ENCODE measurements at regions not wholly inside any gene's neighbourhood (a gene's known extent, or its start where the extent isn't known, plus 50 kb on each side); places are given as distances from the start of the nearest gene placed in this dataset.

- H3K36me3 ChIP-seq (ENCODE audit: insufficient read depth, low read length): no peaks in the 10 kb centered on the region
- H3K27me3 ChIP-seq (ENCODE audit: insufficient read depth, low read depth, low read length): no peaks in the 10 kb centered on the region
- H3K9me2 ChIP-seq (ENCODE audit: insufficient read depth, low read length): no peaks in the 10 kb centered on the region
- H3K27ac ChIP-seq (ENCODE audit: low read length): no peak overlapping the region
- H3K9me3 ChIP-seq (ENCODE audit: low read length): peaks cover 5% of the 10 kb centered on the region
- H3K9ac ChIP-seq (ENCODE audit: low read length): no peak overlapping the region
- H3K4me3 ChIP-seq (ENCODE audit: low read length): no peak overlapping the region
- no peak for TF ChIP-seq EZH2 (IDR thresholded peaks at IDR 0.05; ENCODE audit: borderline replicate concordance, insufficient read depth, low read length, poor library complexity, severe bottlenecking)
- TF ChIP-seq TAF1 (IDR thresholded peaks at IDR 0.05; ENCODE audit: low read depth): no peak
- TF ChIP-seq SMC3 (conservative IDR thresholded peaks at IDR 0.05; ENCODE audit: poor library complexity): no peak
- no peak for TF ChIP-seq CTCF (IDR thresholded peaks at IDR 0.05; ENCODE audit: poor library complexity, severe bottlenecking)
- no peak for TF ChIP-seq POLR2AphosphoS5 (IDR thresholded peaks at IDR 0.05)
- TF ChIP-seq MXI1 (conservative IDR thresholded peaks at IDR 0.05; ENCODE audit: poor library complexity, severe bottlenecking): no peak
- TF ChIP-seq EP300 (conservative IDR thresholded peaks at IDR 0.05; ENCODE audit: poor library complexity, severe bottlenecking): no peak
- TF ChIP-seq RAD21 (conservative IDR thresholded peaks at IDR 0.05): no peak
- no peak for TF ChIP-seq REST (IDR thresholded peaks at IDR 0.05; ENCODE audit: borderline replicate concordance)
- H4K20me1 ChIP-seq (ENCODE audit: insufficient read depth): no peaks in the 10 kb centered on the region
- no peak overlapping the region for H2AFZ ChIP-seq (ENCODE audit: low read depth, low read length)
- H3F3A ChIP-seq (ENCODE audit: insufficient read depth, low read length, poor library complexity, severe bottlenecking): no peaks in the 10 kb centered on the region
- H3K79me2 ChIP-seq (replicated peaks; ENCODE audit: insufficient read depth, low read length): no peaks in the 10 kb centered on the region
- H3K4me2 ChIP-seq (ENCODE audit: low read length): no peak overlapping the region
These were observed 332.6 kb downstream of the DTHD1 start for GRCh38 chr4:36614011-36614410.

DNA sequence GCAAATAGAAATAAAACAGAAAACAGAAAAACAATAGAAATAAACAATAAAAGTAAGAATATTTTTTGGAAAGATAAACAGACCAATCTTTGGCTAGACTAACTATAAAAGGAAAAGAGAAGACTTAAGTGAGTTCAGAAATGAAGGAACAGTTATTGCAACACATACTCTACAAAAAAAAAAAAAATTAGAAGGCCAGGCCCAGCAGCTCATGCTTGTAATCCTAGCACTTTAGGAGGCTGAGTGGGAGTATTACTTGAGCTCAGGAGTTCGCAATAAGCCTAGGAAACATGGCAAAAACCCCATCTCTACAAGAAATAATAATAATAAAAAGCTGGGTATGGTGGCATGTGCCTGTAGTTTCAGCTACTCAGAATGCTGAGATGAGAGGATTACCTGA is 336.7 kb downstream of the DTHD1 start:
- H3K4me2 ChIP-seq (ENCODE audit: low read length): no peak overlapping the region
- H3K27ac ChIP-seq (ENCODE audit: low read length): no peak overlapping the region
- H3K9me2 ChIP-seq (ENCODE audit: insufficient read depth, low read length): no peaks in the 10 kb centered on the region

More for the DNA sequence above, 336.7 kb downstream of the DTHD1 start:
- Histone ChIP-seq H3F3A (ENCODE audit: insufficient read depth, low read length, poor library complexity, severe bottlenecking) (no peaks in the 10 kb centered on the region), H3K79me2 (replicated peaks; ENCODE audit: insufficient read depth, low read length) (no peaks in the 10 kb centered on the region), H3K4me3 (ENCODE audit: low read length) (no peak overlapping the region), H2AFZ (ENCODE audit: low read depth, low read length) (no peak overlapping the region), H3K36me3 (ENCODE audit: insufficient read depth, low read length) (no peaks in the 10 kb centered on the region), H4K20me1 (ENCODE audit: insufficient read depth) (no peaks in the 10 kb centered on the region), H3K27me3 (ENCODE audit: insufficient read depth, low read depth, low read length) (no peaks in the 10 kb centered on the region), H3K9ac (ENCODE audit: low read length) (no peak overlapping the region), H3K9me3 (ENCODE audit: low read length) (no peaks in the 10 kb centered on the region)
- TF ChIP-seq EZH2 (IDR thresholded peaks at IDR 0.05; ENCODE audit: borderline replicate concordance, insufficient read depth, low read length, poor library complexity, severe bottlenecking) (no peak), REST (IDR thresholded peaks at IDR 0.05; ENCODE audit: borderline replicate concordance) (no peak), SMC3 (conservative IDR thresholded peaks at IDR 0.05; ENCODE audit: poor library complexity) (no peak), MXI1 (conservative IDR thresholded peaks at IDR 0.05; ENCODE audit: poor library complexity, severe bottlenecking) (no peak), TAF1 (IDR thresholded peaks at IDR 0.05; ENCODE audit: low read depth) (no peak), CTCF (IDR thresholded peaks at IDR 0.05; ENCODE audit: poor library complexity, severe bottlenecking) (no peak), POLR2AphosphoS5 (IDR thresholded peaks at IDR 0.05) (no peak), RAD21 (conservative IDR thresholded peaks at IDR 0.05) (no peak), EP300 (conservative IDR thresholded peaks at IDR 0.05; ENCODE audit: poor library complexity, severe bottlenecking) (no peak)

Measured in neural cell (in vitro differentiated cells).